Fibroblast of lung (primary cell): ENCODE measurements at regions not wholly inside any gene's neighbourhood (a gene's known extent, or its start where the extent isn't known, plus 50 kb on each side); places are given as distances from the start of the nearest gene placed in this dataset.

ENCODE experiments used
- CTCF ChIP-seq, 2 donors: IDR thresholded peaks in 1 of 2; conservative IDR thresholded peaks in 1 of 2; 1 replicate in 1 of 2; 2 replicates in 1 of 2; pipeline ENCODE4 v1.5.1; 2011 to 2012; ENCODE audit warnings: low read length in 2 of 2, control low read depth in 1 of 2, inconsistent platforms in 1 of 2, low read depth in 1 of 2, mild to moderate bottlenecking in 1 of 2
- EZH2 ChIP-seq: IDR thresholded peaks from 2 replicates; pipeline ENCODE4 v1.5.1; 2012; ENCODE audit warnings: low read length, control low read depth, mild to moderate bottlenecking; ENCODE audit errors: missing control alignments

GRCh38 chrY:8011515-8011914, 1100.0 kb upstream of the AMELY start:
- no peak for TF ChIP-seq CTCF (conservative IDR thresholded peaks at IDR 0.05 in 1 of 2, IDR thresholded peaks at IDR 0.05 in 1 of 2; ENCODE audit: low read depth in 1 of 2, low read length in 2 of 2)
- no peak for TF ChIP-seq EZH2
